ENCODE measurements at regions not wholly inside any gene's neighbourhood (a gene's known extent, or its start where the extent isn't known, plus 50 kb on each side); places are given as distances from the start of the nearest gene placed in this dataset.

- TF ChIP-seq POLR2A (IDR thresholded peaks at IDR 0.05): no peak
- TF ChIP-seq, protein P1, sequence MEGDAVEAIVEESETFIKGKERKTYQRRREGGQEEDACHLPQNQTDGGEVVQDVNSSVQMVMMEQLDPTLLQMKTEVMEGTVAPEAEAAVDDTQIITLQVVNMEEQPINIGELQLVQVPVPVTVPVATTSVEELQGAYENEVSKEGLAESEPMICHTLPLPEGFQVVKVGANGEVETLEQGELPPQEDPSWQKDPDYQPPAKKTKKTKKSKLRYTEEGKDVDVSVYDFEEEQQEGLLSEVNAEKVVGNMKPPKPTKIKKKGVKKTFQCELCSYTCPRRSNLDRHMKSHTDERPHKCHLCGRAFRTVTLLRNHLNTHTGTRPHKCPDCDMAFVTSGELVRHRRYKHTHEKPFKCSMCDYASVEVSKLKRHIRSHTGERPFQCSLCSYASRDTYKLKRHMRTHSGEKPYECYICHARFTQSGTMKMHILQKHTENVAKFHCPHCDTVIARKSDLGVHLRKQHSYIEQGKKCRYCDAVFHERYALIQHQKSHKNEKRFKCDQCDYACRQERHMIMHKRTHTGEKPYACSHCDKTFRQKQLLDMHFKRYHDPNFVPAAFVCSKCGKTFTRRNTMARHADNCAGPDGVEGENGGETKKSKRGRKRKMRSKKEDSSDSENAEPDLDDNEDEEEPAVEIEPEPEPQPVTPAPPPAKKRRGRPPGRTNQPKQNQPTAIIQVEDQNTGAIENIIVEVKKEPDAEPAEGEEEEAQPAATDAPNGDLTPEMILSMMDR (IDR thresholded peaks at IDR 0.05): no peak
- TF ChIP-seq POLR2AphosphoS5 (IDR thresholded peaks at IDR 0.05): no peak
These were observed 112.5 kb upstream of the DCC start for GRCh38 chr18:52227536-52227935.

All from stomach (tissue), 4 donors.